ENCODE measurements at regions not wholly inside any gene's neighbourhood (a gene's known extent, or its start where the extent isn't known, plus 50 kb on each side); places are given as distances from the start of the nearest gene placed in this dataset.
"Not testable (repeated sequence)": the region's sequence is repeated elsewhere in the genome, so short reads cannot be mapped to it uniquely, and the experiment has no call there.

DNA sequence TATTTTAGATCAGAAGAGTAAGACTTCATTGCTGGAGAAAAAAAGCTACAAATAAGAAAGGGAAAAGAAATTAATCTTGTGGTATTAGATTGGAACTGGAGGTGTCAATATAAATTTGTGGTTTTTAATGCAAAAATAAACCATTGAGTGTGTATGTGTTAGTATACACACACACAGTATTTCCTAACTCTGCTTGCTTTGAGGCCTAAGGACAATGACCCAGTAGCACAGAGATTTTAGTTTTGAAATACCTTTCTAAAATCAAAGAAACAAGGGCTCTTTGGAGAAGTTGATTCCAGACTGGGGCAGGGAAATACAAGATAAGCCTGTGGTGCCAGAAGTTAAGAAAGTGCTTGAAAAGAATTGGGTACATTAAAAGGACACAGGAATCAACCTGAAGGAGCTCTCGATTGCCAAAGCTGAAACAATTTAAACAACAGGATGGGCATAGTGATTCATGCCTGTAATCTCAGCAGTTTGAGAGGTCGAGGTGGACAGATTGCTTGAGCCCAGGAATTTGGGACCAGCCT, 84.6 kb upstream of the DTNBP1 start:
- ATAC-seq (ENCODE audit: low FRiP score) (no peak), DNase-seq (ENCODE audit: low spot score) (no peak)
- TF ChIP-seq, protein P1, sequence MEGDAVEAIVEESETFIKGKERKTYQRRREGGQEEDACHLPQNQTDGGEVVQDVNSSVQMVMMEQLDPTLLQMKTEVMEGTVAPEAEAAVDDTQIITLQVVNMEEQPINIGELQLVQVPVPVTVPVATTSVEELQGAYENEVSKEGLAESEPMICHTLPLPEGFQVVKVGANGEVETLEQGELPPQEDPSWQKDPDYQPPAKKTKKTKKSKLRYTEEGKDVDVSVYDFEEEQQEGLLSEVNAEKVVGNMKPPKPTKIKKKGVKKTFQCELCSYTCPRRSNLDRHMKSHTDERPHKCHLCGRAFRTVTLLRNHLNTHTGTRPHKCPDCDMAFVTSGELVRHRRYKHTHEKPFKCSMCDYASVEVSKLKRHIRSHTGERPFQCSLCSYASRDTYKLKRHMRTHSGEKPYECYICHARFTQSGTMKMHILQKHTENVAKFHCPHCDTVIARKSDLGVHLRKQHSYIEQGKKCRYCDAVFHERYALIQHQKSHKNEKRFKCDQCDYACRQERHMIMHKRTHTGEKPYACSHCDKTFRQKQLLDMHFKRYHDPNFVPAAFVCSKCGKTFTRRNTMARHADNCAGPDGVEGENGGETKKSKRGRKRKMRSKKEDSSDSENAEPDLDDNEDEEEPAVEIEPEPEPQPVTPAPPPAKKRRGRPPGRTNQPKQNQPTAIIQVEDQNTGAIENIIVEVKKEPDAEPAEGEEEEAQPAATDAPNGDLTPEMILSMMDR (IDR thresholded peaks at IDR 0.05): no peak

DNA sequence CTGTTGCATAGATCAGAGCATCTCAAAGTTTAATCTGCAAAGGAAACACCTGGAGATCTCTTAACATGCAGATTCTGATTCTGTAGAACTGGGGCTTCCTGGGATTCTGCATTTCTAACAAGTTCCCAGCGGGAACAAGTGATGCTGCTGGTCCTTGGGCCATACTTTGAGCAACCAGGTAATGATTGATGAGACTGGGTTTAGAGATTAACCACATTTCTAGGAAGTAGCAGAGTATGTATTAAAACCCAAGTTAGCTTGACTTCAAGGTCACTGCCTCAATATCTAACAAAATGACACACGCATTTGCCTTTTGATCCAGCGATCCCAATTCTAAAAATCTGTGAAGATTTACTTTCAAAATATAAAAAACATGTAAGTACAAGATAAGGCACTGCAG, 83.0 kb upstream of the DTNBP1 start:
- no peak for ATAC-seq (ENCODE audit: low FRiP score)
- TF ChIP-seq, protein P1 (IDR thresholded peaks at IDR 0.05): no peak

DNA sequence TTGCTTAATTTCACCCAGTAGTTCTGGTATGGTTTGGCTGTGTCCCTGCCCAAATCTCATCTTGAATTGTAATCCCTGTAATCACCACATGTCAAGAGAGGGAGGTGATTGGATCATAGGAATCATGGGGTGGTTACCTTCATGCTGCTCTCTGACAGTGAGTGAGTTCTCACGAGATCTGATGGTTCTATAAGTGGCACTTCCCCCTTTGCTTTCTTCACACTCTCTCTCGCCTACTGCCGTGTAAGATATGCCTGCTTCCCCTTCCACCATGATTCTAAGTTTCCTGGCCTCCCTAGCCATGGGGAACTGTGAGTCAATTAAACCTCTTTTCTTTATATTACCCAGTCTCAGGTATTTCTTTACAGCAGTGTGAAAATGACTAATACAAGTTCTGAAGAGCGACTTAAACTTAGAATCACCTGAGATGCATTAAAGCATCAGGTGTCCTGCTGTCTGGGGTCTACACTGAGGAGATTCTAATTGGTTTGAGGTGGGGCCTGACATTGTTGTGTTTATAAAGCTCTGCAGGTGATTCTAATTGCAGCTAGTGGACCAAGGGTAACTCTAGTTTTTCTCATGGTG, 82.1 kb upstream of the DTNBP1 start:
- no peak for ATAC-seq (ENCODE audit: low FRiP score)
- DNase-seq (ENCODE audit: low spot score): no peak
- TF ChIP-seq, protein P1 (IDR thresholded peaks at IDR 0.05): no peak

More for the DNA sequence above, 83.0 kb upstream of the DTNBP1 start:
- no peak for DNase-seq (ENCODE audit: low spot score)

DNA sequence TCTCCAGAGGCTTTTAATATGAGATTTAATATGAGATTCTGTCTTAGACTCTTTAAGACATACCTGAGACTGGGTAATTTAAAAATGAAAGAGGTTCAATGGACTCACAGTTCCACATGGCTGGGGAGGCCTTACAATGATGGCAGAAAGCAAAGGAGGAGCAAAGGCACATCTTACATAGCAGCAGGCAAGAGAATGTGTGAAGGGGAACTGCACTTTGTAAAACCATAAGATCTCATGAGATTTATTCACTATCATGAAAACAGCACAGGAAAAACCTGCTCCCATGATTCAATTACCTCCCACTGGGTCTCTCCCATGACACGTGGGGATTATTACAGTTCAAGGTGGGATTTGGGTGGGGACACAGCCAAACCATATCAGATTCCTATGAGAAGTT, 79.2 kb upstream of the DTNBP1 start:
- ATAC-seq (ENCODE audit: low FRiP score): not testable (repeated sequence)

DNA sequence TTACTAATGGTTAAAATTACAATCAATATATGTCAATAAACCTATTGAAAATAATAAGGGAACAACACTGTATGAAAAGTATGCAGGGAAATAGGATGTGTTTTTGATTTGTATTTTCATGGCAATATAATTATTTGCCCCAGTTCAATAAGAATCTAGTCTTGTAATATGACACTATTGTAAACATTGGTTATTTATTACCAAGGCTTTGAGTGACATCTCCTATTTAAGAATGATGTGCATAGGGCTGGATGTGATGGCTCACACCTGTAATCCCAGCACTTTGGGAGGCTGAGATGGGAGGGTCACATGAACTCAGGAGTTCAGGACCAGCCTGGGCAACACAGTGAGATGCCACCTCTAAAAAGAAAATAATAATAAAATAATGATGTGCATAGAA, 78.6 kb upstream of the DTNBP1 start:
- DNase-seq (ENCODE audit: low spot score) (no peak), ATAC-seq (ENCODE audit: low FRiP score) (no peak)
- TF ChIP-seq, protein P1 (IDR thresholded peaks at IDR 0.05): no peak

More for the DNA sequence above, 79.2 kb upstream of the DTNBP1 start:
- not testable (repeated sequence) for DNase-seq (ENCODE audit: low spot score)

DNA sequence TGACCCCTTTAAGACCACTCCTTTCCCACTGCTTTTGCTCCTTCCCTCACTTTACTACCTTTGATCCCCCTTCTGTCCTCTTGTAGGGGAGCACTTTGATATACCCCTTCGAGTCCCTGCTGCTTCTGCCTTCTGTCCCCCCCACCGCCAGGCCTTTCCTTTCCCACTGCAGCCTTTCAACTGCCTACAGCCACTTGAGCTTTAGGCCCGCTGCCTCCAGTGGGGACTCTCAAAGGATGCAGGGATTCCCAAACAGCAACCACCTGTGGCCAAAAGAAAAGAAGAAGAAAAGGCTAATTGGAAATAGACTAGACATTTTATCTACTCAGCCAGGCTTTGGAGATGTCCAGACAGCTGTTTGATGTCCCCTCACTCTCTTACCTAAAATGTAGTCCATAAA, 77.0 kb upstream of the DTNBP1 start:
- TF ChIP-seq, protein P1 (IDR thresholded peaks at IDR 0.05): no peak
- ATAC-seq (ENCODE audit: low FRiP score) (no peak), DNase-seq (ENCODE audit: low spot score) (no peak)

DNA sequence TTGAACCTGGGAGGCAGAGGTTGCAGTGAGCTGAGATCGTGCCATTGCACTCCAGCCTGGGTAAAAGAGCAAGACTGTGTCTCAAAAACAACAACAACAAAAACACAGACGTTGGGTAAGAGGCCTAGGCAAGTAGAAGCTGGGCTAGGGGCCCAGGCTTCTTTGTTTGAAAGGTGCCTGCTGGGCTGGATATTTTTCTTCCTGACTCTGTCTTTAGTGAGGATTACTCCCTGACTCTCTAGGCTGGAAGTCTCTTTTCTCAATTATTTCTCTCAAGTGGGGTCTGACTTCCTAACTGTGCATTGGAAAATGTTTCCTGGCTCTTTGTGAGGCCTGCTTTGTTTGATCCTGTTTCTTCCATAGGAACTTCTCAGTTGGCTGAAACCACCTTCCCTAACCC, 76.5 kb upstream of the DTNBP1 start:
- ATAC-seq (ENCODE audit: low FRiP score): no peak
- TF ChIP-seq, protein P1 (IDR thresholded peaks at IDR 0.05): no peak
- no peak for DNase-seq (ENCODE audit: low spot score)

DNA sequence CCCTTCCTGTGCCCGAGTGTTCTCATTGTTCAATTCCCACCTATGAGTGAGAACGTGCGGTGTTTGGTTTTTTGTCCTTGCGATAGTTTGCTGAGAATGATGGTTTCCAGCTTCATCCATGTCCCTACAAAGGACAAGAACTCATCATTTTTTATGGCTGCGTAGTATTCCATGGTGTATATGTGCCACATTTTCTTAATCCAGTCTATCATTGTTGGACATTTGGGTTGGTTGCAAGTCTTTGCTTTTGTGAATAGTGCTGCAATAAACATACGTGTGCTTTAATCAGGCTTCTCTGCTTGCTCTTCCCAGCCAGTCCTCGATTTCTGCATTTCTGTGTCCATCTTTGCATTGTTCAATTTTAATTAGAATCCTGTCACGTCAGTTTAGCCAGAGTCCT, 75.4 kb upstream of the DTNBP1 start:
- not testable (repeated sequence) for ATAC-seq (ENCODE audit: low FRiP score); DNase-seq (ENCODE audit: low spot score)
